Thymus (tissue), 11 donors: ENCODE measurements at regions not wholly inside any gene's neighbourhood (a gene's known extent, or its start where the extent isn't known, plus 50 kb on each side); places are given as distances from the start of the nearest gene placed in this dataset.

Experiments used
- DNase-seq, 9 donors: peaks; one replicate each; pipeline ENCODE4 v3.0.0-alpha.2; 2013; ENCODE audit warnings: low spot score in 9 of 9, low read depth in 6 of 9, missing footprints in 1 of 9
- H3K27ac ChIP-seq, 2 donors: one replicate each; pipeline ENCODE4 v1.5.1; 2013; ENCODE audit warnings: control low read depth in 1 of 2, low read depth in 1 of 2, low read length in 1 of 2, mild to moderate bottlenecking in 1 of 2, moderate library complexity in 1 of 2
- H3K27me3 ChIP-seq, 2 donors: one replicate each; pipeline ENCODE4 v1.5.1; 2013; ENCODE audit warnings: low read length in 1 of 2; ENCODE audit not compliant: control insufficient read depth in 2 of 2, insufficient read depth in 1 of 2
- H3K36me3 ChIP-seq, 2 donors: one replicate each; pipeline ENCODE4 v1.5.1; 2013; ENCODE audit warnings: low read length in 1 of 2, mild to moderate bottlenecking in 1 of 2, moderate library complexity in 1 of 2; ENCODE audit not compliant: control insufficient read depth in 2 of 2, insufficient read depth in 2 of 2
- H3K4me1 ChIP-seq, 2 donors: one replicate each; pipeline ENCODE4 v1.5.1; 2013; ENCODE audit warnings: low read length in 2 of 2; ENCODE audit not compliant: control insufficient read depth in 2 of 2, insufficient read depth in 2 of 2
- H3K4me3 ChIP-seq, 2 donors: one replicate each; pipeline ENCODE4 v1.5.1; 2013; ENCODE audit warnings: low read length in 2 of 2, control low read depth in 1 of 2, mild to moderate bottlenecking in 1 of 2
- H3K9me3 ChIP-seq, 2 donors: one replicate each; pipeline ENCODE4 v1.5.1; 2013; ENCODE audit warnings: low read length in 1 of 2, mild to moderate bottlenecking in 1 of 2; ENCODE audit not compliant: control insufficient read depth in 2 of 2, insufficient read depth in 1 of 2
- WGBS: extraction: QIAGEN DNeasy Blood & Tissue Kit; methylation state at CpG from one replicate; pipeline ENCODE4 v1.1.7; 2013; 5-methylcytosine and 5-hydroxymethylcytosine counted together
- donor health status: healthy.

DNA sequence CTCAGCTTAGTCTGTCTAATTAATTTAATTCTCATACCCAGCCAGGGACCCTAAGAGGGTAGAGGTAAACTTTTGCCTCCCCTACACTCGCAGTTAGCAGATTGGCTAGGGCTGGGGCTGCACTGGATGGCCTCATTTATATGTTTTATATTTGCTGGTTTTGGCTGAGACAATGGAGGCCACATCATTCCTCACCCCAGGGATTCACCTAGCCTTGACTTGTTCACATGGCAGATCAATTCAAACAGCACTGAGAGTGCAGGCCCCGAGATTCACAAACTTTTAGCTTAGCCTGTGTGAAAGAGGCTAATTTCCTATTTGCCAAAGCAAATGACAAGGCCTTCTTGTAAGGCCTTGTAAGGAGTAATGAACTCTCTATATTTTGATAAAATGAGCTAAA is 844.4 kb downstream of the ARAP2 start:
- Histone ChIP-seq H3K27me3 (no peaks in the 10 kb centered on the region), H3K4me3 (no peak overlapping the region), H3K36me3 (no peaks in the 10 kb centered on the region), H3K9me3 (no peaks in the 10 kb centered on the region), H3K4me1 (no peaks in the 10 kb centered on the region), H3K27ac (no peak overlapping the region)
- WGBS: 87% methylated on average over 2 of the region's 2 CpGs
- no peak for DNase-seq

GRCh38 chr4:35423104-35423503 is 821.2 kb downstream of the ARAP2 start:
- Histone ChIP-seq H3K4me3 (no peak overlapping the region), H3K27me3 (no peaks in the 10 kb centered on the region), H3K4me1 (no peaks in the 10 kb centered on the region), H3K27ac (no peak overlapping the region), H3K9me3 (no peaks in the 10 kb centered on the region), H3K36me3 (no peaks in the 10 kb centered on the region)
- 92% methylated on average over 1 of the region's 1 CpG for WGBS
- no peak for DNase-seq

DNA sequence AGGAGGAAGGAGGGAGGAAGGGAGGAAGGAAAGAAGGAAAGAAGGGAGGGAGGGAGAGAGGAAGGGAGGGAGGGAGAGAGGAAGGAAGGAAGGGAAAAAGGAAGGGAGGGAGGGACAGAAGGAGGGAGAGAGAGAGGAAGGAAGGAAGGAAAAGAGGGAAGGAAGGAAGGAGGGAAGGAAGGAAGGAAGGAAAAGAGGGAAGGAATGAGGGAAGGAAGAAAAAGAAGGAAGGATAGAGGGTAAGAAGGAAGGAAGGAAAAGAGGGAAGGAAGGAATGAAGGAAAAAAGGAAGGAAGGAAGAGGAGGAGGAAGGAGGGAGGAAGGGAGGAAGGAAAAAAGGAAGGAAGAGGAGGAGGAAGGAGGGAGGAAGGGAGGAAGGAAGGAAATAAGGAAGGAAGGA is 796.8 kb downstream of the ARAP2 start:
- no peaks in the 10 kb centered on the region for H3K27me3 ChIP-seq
- no peak overlapping the region for H3K4me3 ChIP-seq
- peaks cover 0 to 9% of the 10 kb centered on the region in 2 donors for H3K9me3 ChIP-seq
- no peak for DNase-seq
- no peaks in the 10 kb centered on the region for H3K4me1 ChIP-seq
- no peaks in the 10 kb centered on the region for H3K36me3 ChIP-seq
- H3K27ac ChIP-seq: no peak overlapping the region

DNA sequence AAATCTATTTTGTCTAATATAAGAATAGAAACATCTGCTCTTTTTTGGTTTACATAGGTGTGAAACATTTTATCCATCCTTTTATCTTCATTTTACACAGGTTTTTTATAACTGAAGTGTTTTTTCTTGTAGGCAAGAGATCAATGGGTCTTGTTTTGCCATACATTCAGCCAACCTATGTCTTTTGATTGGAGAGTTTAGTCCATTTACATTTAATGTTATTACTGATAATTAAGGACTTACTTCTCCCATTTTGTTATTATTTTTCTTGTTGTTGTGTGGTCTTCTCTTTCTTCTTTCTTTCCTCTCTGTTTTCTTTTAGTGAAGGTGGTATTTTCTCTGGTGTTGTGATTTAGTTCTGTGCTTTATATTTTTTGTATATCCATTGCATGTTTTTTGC is 785.3 kb downstream of the ARAP2 start:
- no peaks in the 10 kb centered on the region for H3K4me1 ChIP-seq
- peaks cover 0 to 7% of the 10 kb centered on the region in 2 donors for H3K9me3 ChIP-seq
- H3K4me3 ChIP-seq: no peak overlapping the region
- H3K27ac ChIP-seq: no peak overlapping the region
- no peaks in the 10 kb centered on the region for H3K27me3 ChIP-seq
- H3K36me3 ChIP-seq: no peaks in the 10 kb centered on the region
- no peak for DNase-seq

GRCh38 chr4:35461931-35462659 is 782.2 kb downstream of the ARAP2 start:
- H3K36me3 ChIP-seq: no peaks in the 10 kb centered on the region
- no peak overlapping the region for H3K4me3 ChIP-seq
- H3K4me1 ChIP-seq: no peaks in the 10 kb centered on the region
- whole genome bisulfite sequencing: 87% methylated on average over 5 of the region's 5 CpGs
- H3K27me3 ChIP-seq: no peaks in the 10 kb centered on the region
- DNase-seq: no peak
- peaks cover 0 to 7% of the 10 kb centered on the region in 2 donors for H3K9me3 ChIP-seq
- no peak overlapping the region for H3K27ac ChIP-seq

DNA sequence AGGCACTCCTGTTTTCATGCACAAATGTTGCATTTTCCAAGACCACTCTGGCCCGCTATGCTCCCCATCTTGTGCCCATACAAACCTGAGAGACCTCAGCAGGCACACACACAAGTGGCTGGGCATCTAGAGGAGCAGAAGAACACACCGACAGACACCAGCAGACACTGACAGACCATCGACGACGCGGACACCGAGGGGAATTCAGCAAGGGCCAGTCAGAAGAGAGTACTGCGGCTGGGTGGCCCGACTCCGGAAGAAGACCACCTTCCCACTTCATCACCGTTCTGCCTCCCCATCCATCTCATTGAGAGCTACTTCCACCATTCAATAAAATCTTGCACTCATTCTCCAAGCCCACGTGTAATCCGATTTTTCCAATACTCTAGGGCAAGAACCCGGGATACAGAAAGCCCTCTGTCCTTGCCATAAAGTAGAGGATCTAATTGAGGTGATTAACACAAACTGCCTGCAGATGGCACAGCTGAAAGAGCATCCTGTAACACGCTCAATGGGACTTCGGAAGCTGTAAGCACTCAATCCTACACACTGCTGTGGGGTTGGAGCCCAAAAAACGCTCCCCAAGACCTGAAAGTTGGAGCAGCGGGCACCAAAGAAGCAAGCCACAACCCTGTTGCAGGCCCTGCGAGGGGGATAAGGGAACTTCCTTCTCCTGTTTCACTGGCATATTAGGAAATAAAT is 780.9 kb downstream of the ARAP2 start:
- Histone ChIP-seq H3K4me3 (no peak overlapping the region), H3K27me3 (no peaks in the 10 kb centered on the region), H3K4me1 (no peaks in the 10 kb centered on the region), H3K36me3 (no peaks in the 10 kb centered on the region), H3K9me3 (peaks cover 0 to 7% of the 10 kb centered on the region in 2 donors), H3K27ac (no peak overlapping the region)
- WGBS: 95% methylated on average over 19 of the region's 19 CpGs
- no peak for DNase-seq

GRCh38 chr4:35464964-35465528 is 779.3 kb downstream of the ARAP2 start:
- no peaks in the 10 kb centered on the region for H3K27me3 ChIP-seq
- no peaks in the 10 kb centered on the region for H3K36me3 ChIP-seq
- DNase-seq: no peak
- no peak overlapping the region for H3K4me3 ChIP-seq
- H3K4me1 ChIP-seq: no peaks in the 10 kb centered on the region
- H3K9me3 ChIP-seq: peaks cover 0 to 7% of the 10 kb centered on the region in 2 donors
- no peak overlapping the region for H3K27ac ChIP-seq

DNA sequence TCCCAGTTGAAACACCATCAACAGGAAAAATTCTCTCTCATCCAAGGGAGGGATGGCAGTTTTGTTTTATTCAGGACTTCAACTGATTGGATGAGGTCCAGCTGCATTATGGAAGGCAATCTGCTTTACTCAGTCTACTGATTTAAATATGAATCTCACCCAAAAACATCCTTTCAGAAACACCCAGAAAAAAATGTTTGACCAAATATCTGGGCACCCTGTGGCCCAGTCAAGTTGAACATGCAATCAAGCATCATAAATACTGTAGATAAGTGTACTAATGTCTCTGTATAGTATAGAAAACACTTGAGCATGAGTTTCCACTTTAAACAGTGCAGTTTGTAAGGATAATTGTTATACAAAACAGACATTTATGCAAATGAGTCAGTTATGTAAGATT is 753.2 kb downstream of the ARAP2 start:
- Histone ChIP-seq H3K9me3 (peaks cover 0 to 13% of the 10 kb centered on the region in 2 donors), H3K36me3 (no peaks in the 10 kb centered on the region), H3K27me3 (no peaks in the 10 kb centered on the region), H3K27ac (no peak overlapping the region), H3K4me3 (no peak overlapping the region), H3K4me1 (no peaks in the 10 kb centered on the region)
- no peak for DNase-seq

DNA sequence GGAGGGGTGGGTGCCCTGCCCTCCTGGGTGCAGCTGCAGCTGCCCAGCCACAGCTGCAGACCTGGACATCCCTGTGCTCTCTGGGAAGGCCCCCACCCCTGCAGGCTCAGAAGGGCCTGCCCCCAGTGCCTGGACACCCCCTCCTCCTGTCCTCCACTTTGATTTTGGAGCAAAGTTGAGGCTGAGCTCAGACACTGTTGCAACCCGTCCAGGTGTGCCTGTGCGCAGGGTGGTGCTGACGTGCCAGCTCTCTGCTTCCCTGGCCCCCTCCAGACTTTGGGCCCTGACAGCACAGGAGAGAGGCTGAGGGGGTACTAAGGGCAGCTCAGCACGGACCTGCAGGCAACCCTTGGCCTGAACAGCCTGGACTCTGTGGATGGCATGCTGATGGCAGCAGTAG is 750.3 kb downstream of the ARAP2 start:
- no peaks in the 10 kb centered on the region for H3K4me1 ChIP-seq
- WGBS: 92% methylated on average over 4 of the region's 4 CpGs
- peaks cover 0 to 13% of the 10 kb centered on the region in 2 donors for H3K9me3 ChIP-seq
- no peaks in the 10 kb centered on the region for H3K36me3 ChIP-seq
- no peaks in the 10 kb centered on the region for H3K27me3 ChIP-seq
- no peak for DNase-seq
- no peak overlapping the region for H3K4me3 ChIP-seq
- H3K27ac ChIP-seq: no peak overlapping the region
